HG03520 (cell line): ENCODE measurements at regions not wholly inside any gene's neighbourhood (a gene's known extent, or its start where the extent isn't known, plus 50 kb on each side); places are given as distances from the start of the nearest gene placed in this dataset.
A peak's percentile ranks its signal among the peaks of the same experiment; 100 is the strongest.

Source experiments
- ATAC-seq: cut with Tn5 transposase; IDR thresholded peaks from one replicate; pipeline ENCODE4 v1.9.1; 2021; ENCODE audit warnings: mild to moderate bottlenecking, moderate library complexity; ENCODE audit not compliant: unreplicated experiment

DNA sequence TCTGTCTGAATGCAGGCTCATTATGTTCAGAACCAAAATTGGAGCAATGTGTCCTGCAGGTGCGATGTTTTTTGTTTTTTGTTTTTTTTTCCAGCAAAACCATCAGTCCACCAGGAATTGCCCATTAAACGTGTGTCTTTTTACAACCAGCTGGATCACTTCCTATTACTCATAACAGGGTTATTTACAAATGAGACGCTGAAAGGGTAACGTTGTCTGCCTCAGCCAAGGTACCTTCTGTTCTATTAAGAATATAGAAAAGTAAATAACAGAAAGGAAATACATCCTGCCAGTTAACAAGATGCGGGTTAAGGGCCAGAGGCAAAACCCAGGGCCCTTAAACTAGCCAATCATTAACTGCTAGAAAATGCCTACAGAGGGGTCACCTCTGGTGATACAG is 590.4 kb downstream of the TBC1D4 start:
- no peak for ATAC-seq

DNA sequence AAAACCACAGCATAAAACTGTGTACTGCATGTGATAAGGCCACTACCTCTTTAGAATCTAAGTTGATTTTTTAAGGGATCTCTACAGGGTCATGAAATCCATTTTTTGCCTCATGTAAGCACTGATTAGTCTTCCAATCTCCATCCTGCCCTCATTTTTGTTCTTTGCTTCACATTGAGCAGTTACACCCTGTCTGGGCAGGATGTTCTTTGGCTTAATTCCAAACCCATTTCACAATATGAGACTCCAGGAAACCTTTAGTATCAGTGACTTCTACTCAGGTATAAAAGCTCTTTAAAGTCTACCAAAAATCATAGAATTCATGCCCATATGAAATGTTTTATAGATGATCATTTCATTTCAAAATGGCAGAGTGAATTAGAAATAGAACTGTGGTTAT is 592.6 kb downstream of the TBC1D4 start:
- ATAC-seq, result no peak

DNA sequence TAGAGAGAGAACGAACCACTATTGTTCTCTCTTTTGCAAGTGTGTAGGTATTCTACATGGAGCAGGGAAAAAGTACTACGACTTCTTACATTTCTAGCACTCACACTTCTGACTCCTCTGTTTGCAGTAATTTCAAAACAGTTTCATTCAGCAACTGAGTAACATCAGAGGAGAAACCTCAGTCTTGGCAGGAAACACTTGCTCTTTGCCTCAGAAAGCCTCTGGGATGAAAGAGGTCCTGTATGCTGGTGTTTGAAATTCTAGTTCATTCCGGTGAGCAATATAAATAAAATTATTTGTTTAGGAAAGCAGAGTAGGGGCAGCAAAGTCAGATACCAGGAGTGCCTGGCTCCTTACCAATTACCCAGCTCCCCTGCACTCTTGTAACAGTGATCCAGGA is 595.5 kb downstream of the TBC1D4 start:
- ATAC-seq, result no peak

DNA sequence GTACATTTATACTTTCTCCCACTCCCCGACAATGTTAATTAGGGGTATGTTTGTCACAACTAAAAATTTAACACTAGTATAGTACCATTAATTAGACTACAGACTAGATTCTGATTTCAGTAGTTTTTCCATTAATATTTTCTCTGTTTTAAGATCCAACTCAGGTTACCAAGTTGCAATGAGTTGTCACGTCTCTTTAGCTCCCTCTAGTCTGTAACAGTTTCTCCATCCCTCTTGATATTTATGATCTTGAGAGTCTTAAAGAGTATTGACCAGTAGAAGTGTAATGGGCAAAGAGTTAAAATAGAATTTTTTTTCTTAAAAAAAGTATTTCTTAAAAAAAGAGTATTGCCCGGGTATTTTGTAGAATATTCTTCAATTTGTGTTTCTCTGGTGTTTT is 598.1 kb downstream of the TBC1D4 start:
- ATAC-seq, result no peak

DNA sequence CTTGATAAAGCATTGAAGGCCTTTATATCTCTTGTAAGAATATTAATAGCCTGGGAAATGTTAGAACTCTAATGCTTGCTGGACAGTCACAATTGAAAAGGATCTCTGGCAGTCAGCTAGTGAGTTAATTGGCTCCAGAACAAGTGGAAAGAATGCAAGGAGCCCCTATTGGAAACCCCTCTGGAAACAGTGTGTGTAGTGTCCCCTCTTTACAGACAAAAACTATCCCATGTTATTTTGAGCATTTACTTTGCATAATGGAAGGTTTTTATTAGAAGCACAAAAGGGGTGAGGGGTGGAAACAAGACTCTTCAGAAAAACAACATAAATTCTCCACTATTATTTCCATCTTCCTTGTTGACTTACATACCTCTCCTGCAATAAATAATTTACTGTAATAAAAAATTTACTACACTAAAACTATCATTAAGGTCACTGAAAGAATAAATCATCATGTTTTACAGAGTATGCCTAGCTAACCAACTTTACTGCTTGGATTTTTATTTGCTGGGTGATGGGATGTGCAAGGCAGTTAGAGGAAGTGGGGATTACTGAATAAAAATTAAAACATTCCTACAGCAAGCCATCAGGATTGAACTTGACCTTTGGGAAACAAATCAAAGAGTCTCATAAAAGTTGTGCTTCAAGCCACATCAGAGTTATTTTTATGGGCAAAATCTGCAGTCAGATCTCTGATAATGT is 610.4 kb downstream of the TBC1D4 start:
- ATAC-seq, result no peak

DNA sequence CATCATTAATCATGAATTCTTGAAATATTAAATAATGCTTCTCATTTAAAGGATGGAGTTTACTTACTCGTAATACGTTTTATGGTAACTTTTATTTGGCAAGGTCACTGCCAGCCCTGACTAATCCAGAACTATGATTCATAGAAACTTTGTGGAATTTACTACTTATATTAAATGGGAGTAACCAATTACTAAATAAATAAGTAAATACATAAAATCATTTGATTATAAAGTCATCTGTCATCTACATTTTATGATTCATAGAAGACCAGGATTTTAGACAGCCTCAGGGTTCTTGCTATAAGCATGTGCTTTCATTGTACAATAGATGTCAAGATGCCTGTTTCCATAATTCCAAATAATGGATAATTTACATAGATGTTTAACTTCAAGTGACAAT is 611.1 kb downstream of the TBC1D4 start:
- no peak for ATAC-seq

DNA sequence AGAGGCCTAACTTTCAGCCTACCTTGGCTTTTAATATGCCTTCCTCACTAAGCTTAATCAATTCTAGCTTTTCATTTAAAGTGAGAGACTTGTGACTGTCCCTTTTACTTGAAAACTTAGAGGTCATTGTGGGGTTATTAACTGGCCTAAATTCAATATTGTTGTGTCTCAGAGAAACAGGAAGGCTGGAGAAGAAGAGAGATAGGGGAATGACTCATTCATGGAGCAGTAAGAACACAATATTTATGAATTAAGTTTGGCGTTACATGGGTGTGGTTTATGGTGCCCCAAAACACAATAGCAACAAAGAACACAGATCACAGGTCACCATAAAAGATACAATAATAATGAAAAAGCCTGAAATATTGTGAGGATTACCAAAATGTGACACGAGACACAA is 612.1 kb downstream of the TBC1D4 start:
- ATAC-seq, result no peak

DNA sequence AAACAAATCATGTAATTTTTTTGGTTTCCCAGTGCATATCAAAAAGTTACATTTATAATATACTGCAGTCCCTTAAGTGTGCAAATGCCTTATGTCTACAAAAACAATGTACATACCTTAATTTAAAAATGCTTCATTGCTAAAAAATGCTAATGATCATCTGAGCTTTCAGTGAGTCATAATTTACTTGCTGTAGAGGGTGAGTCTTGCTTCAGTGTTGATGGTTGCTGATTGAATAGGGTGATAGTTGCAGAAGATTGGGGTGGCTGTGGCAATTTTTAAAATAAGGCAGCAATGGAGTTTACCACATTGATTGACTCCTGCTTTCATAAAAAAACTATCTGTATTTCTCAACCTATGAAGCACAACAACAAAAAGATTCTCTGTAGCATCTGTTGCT is 613.9 kb downstream of the TBC1D4 start:
- ATAC-seq, result no peak

DNA sequence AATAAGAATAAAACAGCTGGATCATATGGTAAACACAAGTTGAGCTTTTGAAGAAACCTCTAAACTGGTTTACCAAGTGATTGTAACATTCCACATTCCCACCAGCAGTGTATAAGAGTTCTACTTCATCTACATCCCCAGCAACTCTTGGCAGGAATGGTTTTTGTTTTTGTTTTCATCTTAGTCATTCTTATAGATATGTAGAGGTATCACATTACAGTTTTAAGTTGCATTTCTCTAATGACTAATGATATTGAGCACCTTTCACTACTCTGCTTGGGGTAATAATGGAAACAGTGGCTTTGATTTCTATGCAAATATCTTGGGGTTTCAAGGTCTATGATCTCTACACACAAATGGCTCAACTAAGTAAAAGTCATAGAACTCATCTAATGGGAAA is 614.5 kb downstream of the TBC1D4 start:
- peak; percentile 43 for ATAC-seq

DNA sequence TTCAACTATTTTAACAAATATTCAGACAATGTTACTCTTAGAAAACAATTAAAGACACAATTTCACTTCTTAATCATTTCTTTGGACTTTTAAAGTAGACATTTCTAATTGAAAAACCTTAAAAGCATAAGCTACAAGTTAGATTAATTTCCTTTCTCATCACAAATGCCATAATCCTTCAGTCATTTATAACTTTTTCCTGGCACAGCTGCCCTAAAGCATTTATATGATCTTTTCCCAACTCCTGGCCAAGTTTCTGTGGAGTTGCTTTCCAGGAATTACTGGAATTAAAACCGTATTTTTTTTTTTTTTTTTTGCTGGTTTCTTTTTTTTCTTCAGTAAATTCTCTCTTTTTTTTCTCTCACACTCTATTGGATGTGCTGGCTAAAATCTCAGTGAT is 615.9 kb downstream of the TBC1D4 start:
- ATAC-seq, result no peak

DNA sequence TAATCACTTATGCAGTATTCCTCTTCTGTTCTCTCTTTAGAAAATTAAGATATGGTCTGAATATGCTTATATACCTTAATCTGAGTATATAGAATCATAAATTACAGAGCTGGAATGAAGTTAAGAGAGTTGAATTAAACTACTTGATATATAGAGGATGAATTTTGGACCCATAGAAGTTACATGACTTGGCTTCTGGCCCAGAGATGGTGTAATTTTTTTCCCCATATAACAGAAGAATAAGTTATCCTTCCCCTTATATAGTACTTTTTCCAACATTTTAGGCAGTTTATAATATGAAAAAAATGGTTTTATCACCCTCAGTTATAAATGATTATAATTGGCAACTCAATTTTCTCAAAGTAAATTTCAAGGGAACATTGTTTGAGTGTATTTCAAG is 616.3 kb downstream of the TBC1D4 start:
- ATAC-seq, result no peak

DNA sequence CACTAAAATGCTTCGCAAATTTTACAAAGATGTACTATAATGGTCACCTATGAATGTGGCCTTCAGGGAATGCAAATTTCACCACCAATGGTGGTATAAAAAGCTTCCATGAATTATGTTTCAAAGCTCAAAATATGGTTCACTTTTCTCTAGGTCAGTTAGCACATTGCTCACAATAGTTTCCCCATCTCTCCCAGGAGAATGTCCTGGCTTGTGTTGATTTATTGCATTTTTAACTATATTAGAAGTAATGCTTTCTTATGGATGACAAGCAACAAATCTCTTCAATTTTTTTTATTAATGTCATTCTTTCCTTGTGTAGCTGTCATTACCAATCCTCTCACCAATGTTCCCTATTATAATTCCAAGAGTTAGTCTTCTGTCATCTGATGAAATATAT is 621.2 kb downstream of the TBC1D4 start:
- no peak for ATAC-seq

DNA sequence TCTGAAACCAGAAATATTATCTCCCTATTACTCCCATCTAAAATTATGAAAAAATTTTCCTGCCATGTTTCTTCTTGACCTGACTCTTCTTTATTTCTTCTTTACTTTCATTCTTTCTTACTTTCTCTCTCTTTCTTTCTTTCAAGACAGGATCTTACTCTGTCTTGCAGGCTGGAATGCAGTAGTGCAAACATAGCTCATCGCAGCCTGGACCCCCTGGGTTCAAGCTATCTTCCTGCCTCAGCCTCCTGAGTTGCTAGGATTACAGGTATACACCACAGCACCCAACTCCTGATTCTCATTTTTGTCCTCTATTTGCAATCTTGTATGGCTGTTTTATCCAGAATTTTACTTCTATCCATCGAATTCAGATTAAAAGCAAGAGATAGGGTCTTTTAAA is 631.1 kb downstream of the TBC1D4 start:
- ATAC-seq, result no peak

DNA sequence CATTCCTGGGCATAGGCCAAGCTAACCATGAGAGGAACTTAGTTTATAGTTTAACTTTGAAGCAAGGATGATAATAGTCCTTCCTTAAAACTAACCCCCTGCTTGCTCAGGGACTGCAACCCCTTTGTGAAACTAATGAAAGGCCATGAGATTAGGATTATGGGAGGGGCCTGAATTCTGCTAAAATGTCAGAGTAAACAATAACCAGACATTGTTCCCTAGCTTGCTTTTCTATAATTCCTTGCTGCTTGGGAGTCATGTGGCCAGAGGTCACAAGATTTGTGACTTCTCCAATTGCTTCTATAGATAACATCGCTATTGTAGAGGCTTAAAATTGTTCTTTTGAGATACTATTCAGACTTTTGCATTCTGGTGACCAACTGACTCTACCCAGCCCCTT is 634.0 kb downstream of the TBC1D4 start:
- ATAC-seq, result no peak

DNA sequence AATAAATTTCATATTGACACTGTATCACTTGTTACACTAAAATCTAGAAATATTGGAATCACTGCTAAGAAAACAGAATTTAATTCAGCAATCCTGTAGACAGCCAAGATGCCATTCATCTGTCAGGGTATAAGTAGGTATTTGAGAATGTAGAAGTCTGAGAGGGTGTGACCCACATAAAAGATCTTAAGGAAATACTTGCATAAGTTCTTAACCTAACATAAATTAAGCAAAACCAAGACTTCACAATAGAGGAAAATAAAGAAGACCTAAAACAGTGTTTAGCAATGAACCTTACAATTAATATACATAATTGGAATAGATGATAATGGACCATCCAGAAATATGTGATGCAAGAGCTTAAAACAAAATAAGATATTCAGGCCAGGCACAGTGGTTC is 636.2 kb downstream of the TBC1D4 start:
- ATAC-seq, result no peak

DNA sequence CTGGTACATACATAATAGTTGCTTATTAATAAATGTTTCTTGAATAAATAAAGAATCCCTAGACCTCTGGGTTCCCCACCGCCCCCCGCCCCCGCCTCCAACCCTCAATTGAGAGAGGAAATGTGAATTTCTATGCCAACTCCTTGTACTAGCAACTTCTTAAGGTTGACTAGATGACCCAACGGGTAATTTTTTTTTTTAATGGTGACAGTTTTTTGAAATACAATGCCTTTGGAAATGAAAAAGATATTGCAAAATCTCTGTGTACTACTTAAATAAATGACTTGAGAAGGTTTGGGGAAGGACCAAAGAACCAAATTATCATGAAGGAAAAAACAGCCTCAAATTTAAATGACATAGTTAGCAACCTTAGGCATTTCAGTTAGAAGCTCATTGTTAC is 640.3 kb downstream of the TBC1D4 start:
- ATAC-seq, result no peak

DNA sequence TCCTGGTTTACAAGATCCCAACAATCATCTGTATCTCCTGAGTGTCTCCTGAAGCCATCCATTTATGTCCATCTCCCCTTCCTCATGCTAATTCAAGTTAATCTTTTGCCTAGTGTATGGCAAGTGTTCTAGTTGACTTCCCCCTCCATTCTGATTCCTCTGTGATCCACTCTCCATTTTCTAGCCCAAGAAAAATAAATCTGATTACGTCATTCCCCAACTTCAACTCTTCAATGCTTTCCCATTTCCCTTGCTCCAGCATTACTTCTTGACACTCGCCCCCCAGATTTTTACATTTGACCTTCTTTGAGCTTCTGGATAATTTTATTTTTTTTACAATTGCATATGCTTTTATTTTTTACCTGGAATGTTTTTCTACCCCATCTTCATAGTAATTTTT is 640.8 kb downstream of the TBC1D4 start:
- ATAC-seq, result no peak

DNA sequence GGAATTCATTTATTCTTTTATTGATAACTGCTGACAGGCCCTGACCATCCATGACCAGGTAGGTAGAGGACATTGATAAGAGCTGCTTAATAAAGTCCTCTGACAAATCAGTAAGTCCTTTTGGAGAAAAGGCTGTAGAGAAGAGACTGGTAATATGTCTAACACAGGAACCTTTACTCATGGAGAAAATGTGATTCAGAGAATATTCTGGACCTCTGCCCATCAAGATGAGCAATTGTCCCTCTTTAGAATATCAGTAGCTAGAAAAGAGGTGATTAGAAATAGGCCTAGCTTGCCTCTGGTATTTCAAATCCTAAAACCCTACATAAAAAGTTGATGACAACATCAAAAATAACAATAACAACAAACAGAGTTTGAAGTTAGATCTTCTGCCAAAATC is 642.3 kb downstream of the TBC1D4 start:
- no peak for ATAC-seq

DNA sequence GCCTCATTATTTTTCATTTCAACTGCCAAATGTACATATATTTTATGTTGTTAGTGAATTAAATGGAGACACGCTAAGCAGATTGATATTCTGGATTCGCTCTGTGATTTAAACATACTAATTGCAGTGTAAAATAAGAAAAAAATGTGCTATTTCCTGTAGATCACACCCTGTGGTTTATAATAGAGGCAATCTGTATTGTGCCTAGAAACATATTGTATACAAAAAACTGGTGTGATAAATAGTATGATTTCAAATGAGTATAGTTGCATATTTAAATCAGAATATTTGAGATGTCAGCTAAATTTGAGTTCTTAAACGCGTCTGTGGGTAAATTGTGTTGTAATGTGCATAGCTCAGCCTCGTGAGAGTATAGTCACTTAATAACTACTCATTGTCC is 643.9 kb downstream of the TBC1D4 start:
- ATAC-seq, result no peak

DNA sequence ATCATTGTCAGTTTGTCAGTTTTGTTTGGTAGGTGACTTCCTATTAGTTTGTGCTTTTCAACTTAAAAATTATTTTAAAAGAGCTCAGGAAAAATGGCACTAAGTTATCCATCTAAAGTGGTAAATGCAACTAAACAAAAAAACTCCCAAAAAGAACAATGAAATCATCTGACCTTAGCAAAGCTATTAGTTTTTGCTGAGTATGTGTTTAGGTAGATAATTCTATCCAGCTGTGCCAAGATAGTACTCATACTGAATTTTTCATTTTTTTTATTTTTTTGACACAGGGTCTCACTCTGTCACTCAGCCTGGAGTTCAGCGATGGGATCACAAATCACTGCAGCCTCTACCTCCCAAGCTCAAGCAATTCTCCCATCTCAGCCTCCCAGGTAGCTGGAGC is 645.3 kb downstream of the TBC1D4 start:
- no peak for ATAC-seq

DNA sequence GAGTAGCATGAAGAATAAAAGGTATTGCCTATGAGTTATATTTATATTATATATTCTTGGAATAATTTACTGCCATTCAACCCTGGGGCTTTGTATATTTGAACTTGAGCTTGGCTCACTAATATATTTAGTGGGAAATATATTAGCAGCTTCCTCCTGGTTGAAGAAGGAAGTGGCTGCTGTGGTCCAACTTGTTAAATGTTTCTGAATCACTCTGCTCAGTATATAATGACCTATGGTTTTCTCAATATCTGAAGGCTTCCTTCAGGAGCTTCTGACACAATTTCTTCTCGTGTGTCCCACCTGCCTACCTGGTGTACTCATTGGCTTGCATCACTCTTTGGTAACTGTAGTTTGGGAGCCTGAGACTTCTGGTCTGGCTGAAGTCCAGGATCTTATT is 646.4 kb downstream of the TBC1D4 start:
- ATAC-seq, result no peak

DNA sequence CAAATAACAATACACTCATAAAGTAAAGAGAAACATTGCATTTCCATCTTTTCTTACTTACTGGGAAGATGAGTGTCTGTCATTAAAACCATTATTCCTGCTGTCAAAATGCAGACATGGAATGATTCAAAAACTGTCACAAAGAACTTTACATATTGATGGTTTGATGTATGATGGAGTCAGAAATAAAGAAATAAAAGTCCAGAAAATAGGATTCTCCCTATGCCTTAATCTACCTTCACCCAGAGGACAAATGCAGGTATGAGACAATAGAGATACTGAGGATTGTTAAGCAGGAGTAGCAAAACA is 656.1 kb downstream of the TBC1D4 start:
- no peak for ATAC-seq

DNA sequence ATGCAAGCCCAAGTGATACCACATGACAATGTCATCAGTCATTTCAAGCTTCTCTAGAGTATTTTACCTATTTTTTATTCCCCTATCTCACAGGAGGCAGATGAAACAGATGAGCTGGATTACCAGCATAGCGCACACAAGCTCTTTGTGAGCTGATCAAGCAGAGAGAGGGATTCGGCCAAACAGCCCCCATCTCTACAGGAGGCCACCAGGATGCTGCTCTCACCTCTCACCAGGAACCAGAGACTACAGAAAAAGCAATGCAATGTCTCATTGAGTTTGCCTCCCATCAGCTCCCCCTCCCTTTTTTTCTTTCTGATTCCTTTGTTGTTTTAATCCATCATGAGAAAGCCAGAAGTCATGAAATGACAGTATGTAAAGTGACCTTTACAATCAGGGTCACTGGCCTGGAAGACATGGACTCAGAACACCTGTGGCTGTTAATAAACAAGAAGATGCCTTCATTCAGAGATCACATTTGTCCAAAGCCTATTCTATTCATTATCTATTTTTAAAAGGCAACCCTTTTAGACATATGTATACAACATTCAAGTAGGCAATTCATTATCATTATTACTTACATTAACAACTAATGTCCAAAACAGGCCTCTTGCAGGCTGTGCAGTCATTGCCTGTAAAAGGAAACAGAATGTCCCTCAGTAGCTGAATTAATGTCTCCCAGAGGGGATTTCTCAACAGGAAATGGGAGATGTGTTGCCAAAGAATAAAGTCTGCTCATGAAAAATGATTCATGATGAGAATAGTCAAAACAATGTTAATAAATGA is 656.6 kb downstream of the TBC1D4 start:
- no peak for ATAC-seq
